ENCODE measurements at regions not wholly inside any gene's neighbourhood (a gene's known extent, or its start where the extent isn't known, plus 50 kb on each side); places are given as distances from the start of the nearest gene placed in this dataset.

DNA sequence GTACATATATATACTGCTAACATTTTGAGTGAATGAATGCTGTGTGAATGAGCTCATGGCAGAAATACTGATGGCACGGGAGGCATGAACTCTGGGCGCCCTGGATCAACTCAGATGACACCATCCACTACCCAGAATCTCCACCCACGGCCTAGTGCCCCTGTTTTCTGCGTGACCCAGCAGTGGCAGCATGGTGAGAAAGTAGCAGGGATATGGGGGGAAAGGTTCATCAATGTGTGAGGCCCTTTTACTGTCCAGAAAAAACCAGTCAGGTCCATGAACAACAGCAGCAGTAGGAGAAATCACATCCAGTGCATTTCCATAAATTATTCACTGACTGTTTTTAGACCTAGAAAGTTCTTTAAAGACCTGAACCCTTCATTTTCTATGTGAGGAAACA is 391.0 kb upstream of the NRP1 start:
- TF ChIP-seq POLR2AphosphoS5 (IDR thresholded peaks at IDR 0.05; ENCODE audit: low read depth, low read length) (no peak), REST (IDR thresholded peaks at IDR 0.05; ENCODE audit: insufficient read depth in 1 of 2, low read depth in 2 of 2, low read length in 2 of 2) (no peak), TAF1 (IDR thresholded peaks at IDR 0.05; ENCODE audit: borderline replicate concordance, insufficient read depth, low read length) (no peak), FOXP2 (optimal IDR thresholded peaks at IDR 0.05; ENCODE audit: borderline replicate concordance, extremely low read depth, extremely low read length, insufficient read depth) (no peak), SIN3A (IDR thresholded peaks at IDR 0.05; ENCODE audit: borderline replicate concordance, insufficient read depth, low read length) (no peak)

- TF ChIP-seq POLR2AphosphoS5 (IDR thresholded peaks at IDR 0.05; ENCODE audit: low read depth, low read length): no peak
- TF ChIP-seq TAF1 (IDR thresholded peaks at IDR 0.05; ENCODE audit: borderline replicate concordance, insufficient read depth, low read length): no peak
- TF ChIP-seq SIN3A (IDR thresholded peaks at IDR 0.05; ENCODE audit: borderline replicate concordance, insufficient read depth, low read length): no peak
- no peak for TF ChIP-seq FOXP2 (optimal IDR thresholded peaks at IDR 0.05; ENCODE audit: borderline replicate concordance, extremely low read depth, extremely low read length, insufficient read depth)
- no peak for TF ChIP-seq REST (IDR thresholded peaks at IDR 0.05; ENCODE audit: insufficient read depth in 1 of 2, low read depth in 2 of 2, low read length in 2 of 2)
These were observed 388.7 kb upstream of the NRP1 start for GRCh38 chr10:33723181-33723580.

DNA sequence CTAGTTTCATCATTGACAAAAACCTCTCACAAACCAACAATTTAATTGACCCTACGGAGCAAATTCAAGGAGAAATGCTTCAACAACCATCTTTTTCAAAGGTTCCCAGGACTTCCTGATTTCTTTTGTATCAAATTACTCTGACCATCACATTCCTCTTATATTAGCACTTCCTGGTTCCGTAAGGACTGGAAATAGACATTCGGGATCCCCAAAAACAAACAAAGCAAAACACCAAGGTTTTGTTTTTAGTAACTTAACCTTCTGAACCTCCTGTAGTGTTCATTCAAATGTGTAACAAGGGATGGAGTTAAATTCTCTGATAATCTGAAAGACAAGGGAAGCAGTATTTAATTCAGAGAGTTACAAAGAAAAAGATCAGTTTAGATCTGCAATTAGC is 387.6 kb upstream of the NRP1 start:
- no peak for TF ChIP-seq SIN3A (IDR thresholded peaks at IDR 0.05; ENCODE audit: borderline replicate concordance, insufficient read depth, low read length)
- no peak for TF ChIP-seq POLR2AphosphoS5 (IDR thresholded peaks at IDR 0.05; ENCODE audit: low read depth, low read length)
- TF ChIP-seq FOXP2 (optimal IDR thresholded peaks at IDR 0.05; ENCODE audit: borderline replicate concordance, extremely low read depth, extremely low read length, insufficient read depth): no peak

DNA sequence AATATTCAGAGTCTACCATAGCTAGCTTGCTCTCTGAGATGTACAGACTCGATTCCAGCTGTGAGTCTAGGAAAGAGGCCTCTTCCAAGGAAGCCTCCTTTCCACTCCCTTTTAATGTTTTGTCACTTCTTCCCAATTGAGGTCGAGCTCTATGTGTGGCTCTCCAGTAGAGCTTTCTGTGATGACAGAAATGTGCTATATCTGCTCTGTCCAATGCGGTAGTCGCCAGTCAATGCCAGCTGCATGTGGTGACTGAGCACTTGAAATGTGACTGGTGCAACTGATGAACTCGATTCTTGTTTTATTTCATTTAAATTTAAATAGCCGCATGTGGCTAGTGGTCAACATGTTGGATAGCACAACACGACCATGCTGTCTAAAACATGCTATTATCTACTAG is 387.0 kb upstream of the NRP1 start:
- no peak for TF ChIP-seq REST (IDR thresholded peaks at IDR 0.05; ENCODE audit: insufficient read depth in 1 of 2, low read depth in 2 of 2, low read length in 2 of 2)

- TF ChIP-seq TAF1 (IDR thresholded peaks at IDR 0.05; ENCODE audit: borderline replicate concordance, insufficient read depth, low read length): no peak
- no peak for TF ChIP-seq FOXP2 (optimal IDR thresholded peaks at IDR 0.05; ENCODE audit: borderline replicate concordance, extremely low read depth, extremely low read length, insufficient read depth)
- no peak for TF ChIP-seq POLR2AphosphoS5 (IDR thresholded peaks at IDR 0.05; ENCODE audit: low read depth, low read length)
- TF ChIP-seq REST (IDR thresholded peaks at IDR 0.05; ENCODE audit: insufficient read depth in 1 of 2, low read depth in 2 of 2, low read length in 2 of 2): no peak
- no peak for TF ChIP-seq SIN3A (IDR thresholded peaks at IDR 0.05; ENCODE audit: borderline replicate concordance, insufficient read depth, low read length)
These were observed 385.7 kb upstream of the NRP1 start for GRCh38 chr10:33720161-33720560.

All from PFSK-1 (cell line).